HK-2 (cell line): ENCODE measurements at regions not wholly inside any gene's neighbourhood (a gene's known extent, or its start where the extent isn't known, plus 50 kb on each side); places are given as distances from the start of the nearest gene placed in this dataset.

ENCODE experiments used
- DNase-seq: peaks from one replicate; pipeline ENCODE4 v3.0.0-alpha.2; 2018; ENCODE audit not compliant: unreplicated experiment

DNA sequence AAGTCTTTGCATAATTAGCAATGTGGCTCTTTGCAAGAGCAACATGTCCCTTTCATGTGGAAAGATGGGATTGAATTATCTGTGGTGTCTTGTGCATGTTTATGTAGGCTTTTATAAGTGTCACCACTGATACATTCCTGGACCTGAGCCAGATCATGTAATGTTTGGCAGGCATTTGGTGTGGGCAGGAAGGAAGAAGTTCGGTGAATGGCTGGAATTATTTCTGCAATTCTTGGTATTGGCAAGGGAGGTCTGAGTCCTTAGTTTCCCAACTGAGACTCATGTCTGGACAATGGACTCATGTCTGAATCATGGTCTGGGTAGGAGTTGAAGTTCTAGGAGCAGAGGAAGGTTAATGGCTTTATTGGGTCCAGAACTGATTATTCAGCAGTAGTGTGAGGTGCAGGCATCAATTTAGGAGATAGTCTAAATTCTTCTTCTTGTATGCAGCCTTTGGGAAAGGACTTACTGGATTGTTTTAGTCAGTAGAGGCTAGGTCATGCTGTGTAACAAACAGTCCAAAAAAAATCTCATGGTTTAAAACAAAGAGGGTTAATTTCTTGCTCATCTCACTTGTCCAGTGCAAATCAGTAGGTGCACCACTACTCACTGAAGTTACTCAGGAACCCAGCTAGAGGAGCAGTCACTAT lies 186.5 kb upstream of the LHX5 start:
- DNase-seq: no peak

DNA sequence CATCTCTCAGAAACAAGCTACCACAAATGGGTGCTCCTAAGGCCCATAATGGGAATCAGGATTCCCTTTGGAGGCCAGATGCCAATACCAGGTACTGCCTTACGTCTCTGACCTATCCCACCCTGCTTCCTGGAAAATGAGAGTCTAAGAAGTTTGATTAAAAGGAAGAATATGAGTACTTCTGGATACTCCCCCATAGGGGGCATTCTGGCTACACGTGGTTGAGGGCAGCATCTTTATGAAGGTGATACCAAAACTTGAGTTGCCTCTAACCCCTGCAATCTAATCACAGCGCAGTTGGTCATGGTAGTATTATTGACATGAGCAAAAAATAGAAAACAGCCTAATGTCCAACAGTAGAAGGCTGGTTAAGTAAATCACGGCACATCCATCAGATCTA lies 184.2 kb upstream of the LHX5 start:
- DNase-seq: no peak

DNA sequence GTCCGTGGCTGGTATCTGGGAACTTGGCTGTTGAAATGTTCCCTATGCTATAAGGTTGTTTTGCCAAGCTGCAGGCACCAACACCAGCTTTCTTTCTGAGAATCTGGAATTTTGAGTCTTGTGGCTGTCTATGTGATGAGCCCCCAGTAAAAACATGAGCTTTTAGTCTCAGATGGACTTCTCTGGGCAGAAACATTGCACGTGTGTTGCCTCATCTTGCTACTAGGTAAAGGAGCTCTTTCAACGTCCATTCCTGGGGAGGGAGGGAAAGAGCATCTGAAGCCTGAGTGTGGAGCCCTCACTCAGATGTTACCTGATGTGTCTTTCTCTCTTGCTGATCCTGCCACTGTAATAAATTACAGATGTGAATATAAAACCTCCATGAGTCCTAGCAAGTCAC lies 183.8 kb upstream of the LHX5 start:
- DNase-seq: no peak

DNA sequence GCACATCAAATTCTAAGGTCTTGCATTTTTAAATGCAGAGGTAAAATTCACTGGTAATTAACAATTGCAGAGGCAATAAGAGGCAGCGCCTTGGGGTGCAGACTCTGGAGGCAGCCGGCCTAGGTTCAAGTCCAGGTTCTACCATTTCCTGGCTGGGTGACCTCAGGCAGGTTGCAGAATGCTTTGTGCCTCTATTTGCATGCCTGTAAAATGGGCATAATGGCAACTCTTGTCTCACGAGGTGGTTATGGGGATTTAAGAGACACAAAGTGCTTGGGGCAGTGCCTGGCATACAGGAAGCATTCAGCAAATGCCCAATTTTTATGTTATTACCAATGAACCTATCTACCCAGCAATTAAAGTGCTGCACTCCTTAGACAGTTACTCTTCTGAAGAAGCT lies 180.0 kb upstream of the LHX5 start:
- DNase-seq: no peak

DNA sequence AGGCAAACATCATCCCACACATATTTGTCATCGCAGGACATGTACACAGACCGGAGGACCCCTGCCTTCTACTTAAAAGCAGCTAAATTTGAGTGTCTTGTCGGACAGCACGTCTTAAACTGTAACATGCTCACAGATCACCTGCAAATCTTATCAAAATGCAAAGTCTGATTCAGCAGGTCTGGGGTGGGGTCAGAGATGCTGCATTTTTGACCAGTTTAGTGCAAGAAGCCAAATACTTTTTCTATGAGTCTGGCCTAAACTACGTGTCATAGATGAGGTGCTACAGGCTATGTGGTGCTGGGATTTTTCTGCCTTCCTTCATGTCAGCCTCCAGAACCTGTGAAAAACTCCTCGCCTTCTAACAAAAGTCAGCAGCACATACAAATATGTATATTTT lies 178.8 kb upstream of the LHX5 start:
- DNase-seq: no peak

DNA sequence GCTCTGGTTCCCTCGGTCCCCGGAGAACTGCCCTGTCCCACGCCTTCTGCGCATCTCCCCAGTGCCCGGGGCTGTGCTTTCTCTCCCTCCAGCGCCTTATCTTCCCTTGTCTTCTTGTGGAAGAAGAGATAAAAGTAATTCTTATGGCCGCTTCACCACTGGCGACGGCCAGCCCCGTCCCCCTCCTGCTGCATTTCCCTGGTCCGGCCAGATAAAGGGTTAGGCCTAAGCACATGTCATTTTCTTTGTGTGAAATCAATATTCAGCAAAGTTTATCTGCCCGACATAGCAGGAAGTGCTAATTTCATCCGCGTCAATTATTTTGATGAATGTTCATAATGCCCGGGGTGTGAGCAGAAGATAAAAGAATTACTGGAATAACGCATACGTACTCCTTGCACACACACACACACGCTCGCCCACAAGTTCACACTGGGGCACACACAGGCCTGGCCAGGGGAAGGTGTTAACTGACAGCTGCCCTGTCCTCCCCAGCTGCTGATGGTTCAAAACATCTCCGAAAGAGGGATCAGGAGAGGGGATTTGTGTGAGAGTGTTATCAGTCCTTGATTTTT lies 177.7 kb upstream of the LHX5 start:
- no peak for DNase-seq

DNA sequence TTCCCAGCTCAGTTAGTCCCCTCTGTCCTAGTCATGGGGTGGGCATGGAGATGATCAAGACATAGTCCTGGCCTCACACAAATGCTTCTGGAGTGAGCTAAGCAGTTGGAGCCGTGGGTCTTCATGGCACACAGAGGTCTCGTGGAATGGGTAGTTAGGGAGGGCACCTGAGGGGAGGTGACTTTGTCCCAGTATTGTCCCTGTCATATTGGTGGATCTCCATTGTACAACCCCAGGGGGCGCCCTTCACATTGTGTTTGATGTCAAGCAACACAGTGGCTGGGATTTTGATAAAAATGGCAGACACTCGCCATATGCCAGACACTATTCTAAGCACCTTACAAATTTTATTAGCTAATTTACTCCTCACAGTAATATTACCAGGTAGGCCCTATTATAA lies 175.4 kb upstream of the LHX5 start:
- no peak for DNase-seq

DNA sequence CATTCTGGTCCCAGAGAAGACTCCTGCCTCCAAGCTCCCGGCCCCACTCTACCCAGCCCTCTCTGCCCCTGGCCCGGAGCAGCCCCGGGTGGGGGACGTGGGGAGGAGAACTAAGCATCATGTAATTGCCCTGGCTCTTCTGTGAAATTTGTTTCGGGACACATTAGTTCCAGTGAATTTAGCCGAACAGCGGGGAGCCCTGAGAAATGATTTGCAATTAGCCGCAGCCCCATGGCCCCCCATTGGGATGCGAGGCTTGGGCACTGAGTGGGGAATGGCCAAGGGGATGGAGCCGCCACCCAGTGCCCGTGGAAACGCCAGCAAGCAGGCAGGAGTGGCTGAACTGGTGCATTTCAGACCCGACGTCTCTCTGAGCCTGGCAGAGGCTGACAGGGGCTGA lies 173.9 kb upstream of the LHX5 start:
- no peak for DNase-seq

DNA sequence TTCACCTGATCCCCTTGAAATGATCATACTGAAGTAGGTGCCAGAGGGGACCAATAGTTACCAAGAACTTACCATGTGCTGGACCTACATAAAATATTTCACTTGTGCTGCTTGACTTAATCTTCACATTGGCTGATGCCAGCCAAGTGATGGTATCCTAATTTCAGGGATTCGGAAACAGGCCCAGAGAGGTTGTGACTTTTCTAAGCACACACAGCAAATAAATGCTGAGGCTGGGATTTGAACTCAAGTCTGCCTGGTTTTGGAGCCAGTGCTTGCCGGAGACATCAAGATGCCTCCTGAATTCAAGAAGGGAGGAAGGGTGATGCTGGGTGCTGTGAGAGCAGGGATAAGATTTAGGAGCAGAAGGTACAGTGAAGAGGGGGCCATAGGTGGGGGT lies 173.5 kb upstream of the LHX5 start:
- DNase-seq: no peak

DNA sequence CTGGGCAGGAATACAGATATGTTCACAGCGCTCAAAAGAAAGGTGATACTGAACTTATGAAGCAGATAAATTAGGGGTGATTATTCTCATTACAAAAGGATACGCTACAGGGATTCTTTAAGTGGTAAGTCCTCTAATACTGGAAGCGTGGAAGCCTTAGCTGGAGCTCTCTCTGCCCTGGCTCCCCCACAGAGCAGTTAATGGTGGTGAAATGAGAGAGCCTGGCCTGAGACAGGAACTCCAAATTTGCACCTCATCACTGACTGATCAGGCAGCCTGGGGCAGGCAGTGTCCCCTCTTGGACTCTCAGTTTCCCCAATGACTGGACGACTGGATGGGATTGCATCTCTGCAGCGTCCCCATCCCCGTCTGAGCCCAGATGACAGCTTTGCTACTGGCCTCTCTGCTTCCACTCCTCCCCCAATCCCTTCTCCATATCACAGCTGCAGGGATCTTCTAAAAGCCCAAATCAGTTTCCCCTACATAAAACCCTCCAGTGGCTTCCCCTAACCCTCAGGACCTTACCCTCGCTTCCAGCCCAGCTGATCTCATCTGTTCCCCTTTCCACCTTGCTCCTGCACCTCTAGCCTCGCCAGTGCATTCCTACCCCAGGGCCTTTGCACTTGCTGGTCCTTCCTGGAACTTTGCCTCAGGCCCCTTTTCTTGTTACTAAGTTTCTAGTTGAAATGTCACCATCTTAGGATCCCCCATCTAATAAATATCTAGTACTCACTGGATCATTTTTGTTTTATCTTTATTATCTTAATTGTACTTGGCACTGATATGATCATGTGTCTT lies 171.7 kb upstream of the LHX5 start:
- no peak for DNase-seq

DNA sequence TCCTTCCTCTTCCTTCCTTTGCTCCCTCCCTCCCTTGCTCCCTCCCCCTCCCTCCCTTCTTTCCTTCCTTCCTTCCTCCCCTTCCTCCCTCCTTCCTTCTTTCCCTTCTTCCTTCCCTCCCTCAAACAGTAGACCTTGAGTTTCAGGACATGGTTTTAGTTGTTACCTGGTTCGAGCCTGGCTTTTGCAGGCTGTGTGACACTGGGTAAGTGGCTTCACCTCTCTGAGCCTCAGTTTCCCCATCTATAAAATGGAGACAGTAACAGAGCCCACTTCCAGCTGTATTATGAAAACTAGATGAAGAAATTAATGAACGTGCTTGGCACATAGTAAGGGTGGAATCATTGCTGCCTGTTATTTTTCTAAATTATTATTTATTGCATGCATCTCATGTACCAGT lies 171.0 kb upstream of the LHX5 start:
- no peak for DNase-seq

DNA sequence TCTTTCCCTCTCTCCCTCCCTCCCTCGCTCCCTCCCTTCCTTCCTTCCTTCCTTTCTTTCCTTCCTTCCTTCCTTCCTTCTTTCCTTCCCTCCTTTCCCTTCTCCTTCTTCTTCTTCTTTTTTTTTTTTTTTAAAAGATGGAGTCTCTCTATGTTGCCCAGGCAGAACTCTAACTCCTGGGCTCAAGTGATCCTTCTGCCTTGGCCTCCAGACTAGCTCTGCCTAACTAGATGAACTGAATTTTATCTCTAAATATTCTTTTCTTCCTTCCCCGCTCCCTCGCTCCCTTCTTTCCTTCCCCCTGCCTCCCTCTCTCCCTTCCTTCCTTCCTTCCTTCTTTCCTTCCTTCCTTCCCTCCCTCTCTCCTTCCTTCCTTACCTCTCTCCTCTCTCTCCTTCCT lies 170.5 kb upstream of the LHX5 start:
- no peak for DNase-seq

DNA sequence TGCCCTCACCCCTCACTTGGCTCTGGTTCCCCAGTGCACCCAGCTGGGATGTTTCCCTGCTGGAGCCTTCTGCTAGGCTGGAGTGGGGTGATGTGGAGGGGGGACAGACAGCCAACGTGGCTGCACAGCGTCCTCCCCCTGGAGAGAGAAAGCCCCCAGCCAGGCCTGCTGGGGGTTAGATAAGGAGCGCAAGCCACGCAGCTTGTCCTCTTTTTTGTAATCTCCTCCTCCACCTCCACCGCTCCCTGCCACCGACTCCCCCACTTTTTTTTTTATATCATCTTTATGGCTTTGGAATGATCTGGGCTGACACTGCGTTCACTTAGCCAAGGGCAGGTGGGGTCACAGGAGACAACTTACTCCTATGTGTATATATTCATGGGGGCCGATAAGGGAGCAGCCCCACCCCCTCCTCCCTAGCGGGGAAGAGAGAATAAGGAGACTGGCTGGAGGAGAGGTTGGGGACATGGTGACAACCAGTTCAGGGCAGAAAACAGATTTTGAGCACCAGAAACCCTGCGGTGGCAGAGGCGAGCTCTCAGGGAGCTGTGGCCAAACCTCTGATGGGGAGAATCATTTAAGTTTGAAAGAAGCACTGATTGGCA lies 169.9 kb upstream of the LHX5 start:
- no peak for DNase-seq

DNA sequence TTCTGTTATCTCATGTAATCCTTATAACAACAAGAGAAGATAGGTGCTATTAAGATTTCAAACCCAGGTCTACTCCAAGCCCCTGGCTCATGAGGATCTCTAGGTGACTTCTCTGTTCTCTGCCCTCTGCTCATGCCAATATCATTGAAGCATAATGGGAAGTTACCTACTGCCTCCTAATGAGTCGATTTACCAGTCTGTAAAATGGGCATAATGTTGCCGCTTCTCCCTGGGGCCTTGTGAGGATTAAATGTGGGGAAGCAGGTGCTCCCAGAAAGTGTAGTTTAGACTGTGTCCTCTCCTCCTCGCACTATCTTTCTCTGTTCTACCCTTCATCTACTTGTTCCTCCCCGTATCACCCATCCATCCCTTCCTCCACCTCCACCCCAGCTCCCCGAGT lies 169.2 kb upstream of the LHX5 start:
- no peak for DNase-seq

DNA sequence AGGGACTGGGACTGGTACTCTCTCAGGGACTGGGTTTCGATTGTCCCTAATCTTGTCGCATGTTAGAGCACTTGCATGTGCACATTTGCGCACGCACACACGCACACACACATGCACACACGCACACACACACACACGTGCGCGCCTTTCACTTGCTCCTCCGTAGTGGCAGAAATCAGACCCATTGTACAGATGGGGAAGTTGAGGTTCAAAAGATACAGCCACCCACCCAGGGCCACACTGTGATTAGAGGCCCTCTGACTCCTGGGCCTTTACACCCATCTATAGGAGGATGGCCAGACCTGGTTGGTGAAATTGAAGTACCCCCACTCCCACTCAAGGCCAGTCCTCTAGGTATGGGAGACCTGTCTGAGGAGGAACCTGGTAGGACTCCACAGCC lies 167.8 kb upstream of the LHX5 start:
- DNase-seq: no peak

DNA sequence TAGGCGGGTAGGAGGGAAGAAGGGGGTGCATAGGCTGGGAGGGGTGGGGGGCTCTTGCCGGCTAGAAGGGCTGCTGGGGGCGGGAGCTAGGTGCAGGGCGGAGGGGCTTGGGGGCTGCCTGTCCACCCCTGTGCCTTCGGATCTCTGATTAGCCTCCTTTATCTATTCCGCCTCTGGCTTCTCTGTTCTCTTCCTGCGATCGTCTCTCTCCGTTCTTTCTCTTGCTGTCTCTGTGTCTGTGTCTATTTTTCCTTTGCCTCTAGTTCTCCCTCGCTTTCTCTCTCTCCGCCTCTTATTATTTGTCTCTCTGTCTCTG lies 166.7 kb upstream of the LHX5 start:
- DNase-seq: no peak

DNA sequence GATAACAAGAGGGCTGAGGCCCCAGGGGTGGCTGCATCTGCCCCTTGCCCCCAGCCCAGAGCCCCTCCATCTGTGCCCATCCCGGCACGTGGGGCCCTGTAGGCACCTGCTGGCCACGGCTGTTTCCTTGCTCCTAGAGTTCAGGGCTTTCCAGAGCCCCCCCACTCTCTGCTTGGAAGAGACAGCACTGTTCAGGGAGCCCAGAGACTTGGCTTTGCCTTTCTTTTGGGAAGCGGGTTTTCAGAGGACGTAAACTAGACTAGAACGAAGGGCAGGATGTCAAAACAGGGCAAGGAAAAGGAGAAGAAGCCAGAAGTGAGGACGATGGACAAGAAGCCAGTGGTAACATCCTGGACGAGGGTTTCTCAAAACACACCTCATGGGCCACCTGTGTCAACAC lies 163.3 kb upstream of the LHX5 start:
- DNase-seq: no peak

DNA sequence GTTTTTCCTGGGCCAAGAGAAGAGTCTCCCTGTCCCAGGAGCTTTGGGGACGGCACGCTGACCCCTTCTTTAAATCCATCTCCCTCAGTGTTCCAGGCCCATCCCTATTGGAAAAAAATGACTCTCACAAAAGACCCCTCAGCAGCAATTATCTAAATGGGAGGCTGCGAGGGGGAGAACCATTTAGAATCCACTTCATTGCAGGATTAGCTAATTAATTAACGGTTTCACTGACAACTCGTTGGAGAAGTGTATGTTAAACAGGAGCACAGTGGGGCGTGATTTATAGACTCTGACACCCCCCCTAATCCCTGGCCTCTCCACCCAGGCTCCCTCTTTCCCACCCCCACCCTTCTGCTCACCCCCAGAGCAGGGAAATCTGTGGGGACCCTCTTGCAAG lies 162.8 kb upstream of the LHX5 start:
- no peak for DNase-seq

DNA sequence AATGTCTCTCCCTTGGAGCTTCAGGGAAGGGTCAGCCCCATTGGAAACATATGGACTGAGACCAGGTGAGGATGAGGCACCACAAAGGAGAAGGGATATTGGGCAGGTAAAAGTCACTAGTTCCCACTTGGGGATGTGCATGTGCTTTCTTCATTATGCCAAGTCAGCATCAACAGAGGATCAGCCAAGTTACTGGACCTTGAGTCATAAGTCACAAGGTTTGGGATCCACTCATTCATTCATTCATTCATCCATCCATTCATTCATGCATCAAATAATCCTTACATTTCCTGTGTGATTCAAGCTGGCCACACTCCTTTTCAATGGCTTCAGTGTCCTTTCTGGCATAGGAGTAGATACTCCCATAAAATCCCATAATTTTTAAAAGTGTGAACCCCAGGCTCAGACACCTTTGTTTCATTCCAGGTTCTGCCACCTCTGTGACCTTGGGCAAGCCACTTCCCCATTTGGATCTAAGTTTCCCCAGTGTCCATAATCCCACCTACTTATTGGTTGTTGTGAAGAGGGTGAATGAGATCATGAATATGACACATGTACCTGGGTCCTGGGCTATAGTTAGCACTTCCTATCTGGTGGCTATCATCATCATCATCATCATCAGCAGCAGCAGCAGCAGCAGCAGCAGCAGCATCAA lies 162.1 kb upstream of the LHX5 start:
- no peak for DNase-seq

DNA sequence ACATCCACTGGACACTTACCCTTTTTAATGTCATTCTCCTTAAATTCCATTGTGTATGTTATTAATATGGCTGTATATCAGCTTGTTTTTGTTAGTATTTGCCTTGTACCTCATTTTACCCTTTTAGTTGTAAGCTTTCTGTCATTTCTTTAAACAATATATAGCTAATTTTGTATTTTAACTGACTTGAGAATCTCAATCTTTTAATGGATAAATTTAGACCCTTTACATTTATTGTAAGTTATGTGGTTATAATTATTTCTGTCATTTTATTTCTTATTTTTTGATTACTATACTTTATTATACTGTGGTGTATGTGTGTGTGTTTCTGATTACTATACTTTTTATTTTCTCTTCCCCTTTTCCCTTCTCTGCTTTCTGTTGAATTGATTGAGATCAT lies 159.0 kb upstream of the LHX5 start:
- DNase-seq: no peak

DNA sequence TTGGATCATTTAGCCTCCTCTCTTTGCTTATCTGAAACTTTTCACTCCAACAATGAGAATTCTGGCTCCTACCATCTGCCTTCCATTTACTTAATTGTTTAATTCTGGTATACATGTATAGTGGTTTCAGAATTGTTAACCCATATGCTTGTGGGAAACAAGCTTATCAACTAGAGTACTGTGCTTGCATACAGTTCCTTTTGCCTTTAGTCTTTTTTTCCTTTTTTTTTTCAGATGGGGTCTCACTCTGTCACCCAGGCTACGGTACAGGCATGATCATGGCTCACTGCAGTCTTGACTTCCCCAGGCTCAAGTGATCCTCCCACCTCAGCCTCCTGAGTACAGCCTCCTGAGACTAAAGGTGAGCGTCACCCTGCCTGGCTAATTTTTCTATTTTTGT lies 153.8 kb upstream of the LHX5 start:
- DNase-seq: no peak

DNA sequence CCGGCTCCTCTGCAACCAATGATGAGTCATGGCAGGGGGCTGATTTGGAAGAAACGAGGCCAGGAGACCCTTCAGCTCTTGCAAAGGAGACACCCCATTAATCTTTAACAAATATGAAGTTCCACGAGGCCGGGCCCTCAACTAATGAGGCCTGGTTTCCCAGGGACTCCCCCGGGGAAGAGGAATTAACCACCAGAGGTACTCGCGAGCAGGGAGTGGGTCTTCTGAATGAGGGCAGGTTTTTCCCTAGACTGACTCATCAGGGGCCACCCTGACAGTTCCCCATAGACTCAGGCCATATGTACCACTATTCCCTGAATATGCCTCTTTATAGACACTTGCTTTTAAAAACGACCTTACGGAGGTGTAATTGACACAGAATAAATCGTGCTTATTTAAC lies 150.7 kb upstream of the LHX5 start:
- DNase-seq: no peak
